Astrocyte of the cerebellum (primary cell): ENCODE measurements at regions not wholly inside any gene's neighbourhood (a gene's known extent, or its start where the extent isn't known, plus 50 kb on each side); places are given as distances from the start of the nearest gene placed in this dataset.

Experiments used
- DNase-seq: peaks from one replicate; pipeline ENCODE4 v3.0.0-alpha.2; 2011; ENCODE audit warnings: low read depth
- H3K4me3 ChIP-seq: 2 replicates; pipeline ENCODE4 v1.5.1; 2011; ENCODE audit warnings: mild to moderate bottlenecking, low read depth, low read length, moderate library complexity
- in situ Hi-C: cut with HindIII; loops from 2 replicates; pipeline ENCODE4 v1.10.0; 2017; ENCODE audit warnings: low sequenced_read_pairs
- TF ChIP-seq, protein P1 (sequence below): IDR thresholded peaks from 2 replicates; pipeline ENCODE4 v1.5.1; 2012; ENCODE audit warnings: low read length, low read depth, moderate library complexity, mild to moderate bottlenecking; ENCODE audit errors: missing control alignments

DNA sequence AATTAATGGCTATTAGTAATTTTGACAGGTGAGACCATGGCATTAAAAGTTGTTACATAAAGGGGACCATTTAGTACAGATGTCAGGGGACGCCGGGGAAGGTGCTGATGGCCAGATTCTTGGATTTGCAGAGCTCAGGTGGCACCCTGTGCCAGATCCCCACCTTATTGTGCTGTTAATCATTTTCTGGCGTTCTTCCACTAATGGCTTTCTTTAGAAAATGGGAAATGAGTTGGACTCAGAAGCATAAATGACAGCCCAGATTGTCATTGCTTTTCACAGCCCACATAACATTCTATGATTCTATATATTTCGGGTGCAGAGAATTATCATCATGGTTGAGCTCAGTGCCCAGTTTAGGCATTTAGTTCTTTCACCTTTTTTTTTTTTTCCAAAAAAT is 257.2 kb upstream of the TCF4 start:
- in situ Hi-C loops: no loop called here
- no peak for DNase-seq
- TF ChIP-seq, protein P1, sequence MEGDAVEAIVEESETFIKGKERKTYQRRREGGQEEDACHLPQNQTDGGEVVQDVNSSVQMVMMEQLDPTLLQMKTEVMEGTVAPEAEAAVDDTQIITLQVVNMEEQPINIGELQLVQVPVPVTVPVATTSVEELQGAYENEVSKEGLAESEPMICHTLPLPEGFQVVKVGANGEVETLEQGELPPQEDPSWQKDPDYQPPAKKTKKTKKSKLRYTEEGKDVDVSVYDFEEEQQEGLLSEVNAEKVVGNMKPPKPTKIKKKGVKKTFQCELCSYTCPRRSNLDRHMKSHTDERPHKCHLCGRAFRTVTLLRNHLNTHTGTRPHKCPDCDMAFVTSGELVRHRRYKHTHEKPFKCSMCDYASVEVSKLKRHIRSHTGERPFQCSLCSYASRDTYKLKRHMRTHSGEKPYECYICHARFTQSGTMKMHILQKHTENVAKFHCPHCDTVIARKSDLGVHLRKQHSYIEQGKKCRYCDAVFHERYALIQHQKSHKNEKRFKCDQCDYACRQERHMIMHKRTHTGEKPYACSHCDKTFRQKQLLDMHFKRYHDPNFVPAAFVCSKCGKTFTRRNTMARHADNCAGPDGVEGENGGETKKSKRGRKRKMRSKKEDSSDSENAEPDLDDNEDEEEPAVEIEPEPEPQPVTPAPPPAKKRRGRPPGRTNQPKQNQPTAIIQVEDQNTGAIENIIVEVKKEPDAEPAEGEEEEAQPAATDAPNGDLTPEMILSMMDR: no peak
- no peak overlapping the region for H3K4me3 ChIP-seq

DNA sequence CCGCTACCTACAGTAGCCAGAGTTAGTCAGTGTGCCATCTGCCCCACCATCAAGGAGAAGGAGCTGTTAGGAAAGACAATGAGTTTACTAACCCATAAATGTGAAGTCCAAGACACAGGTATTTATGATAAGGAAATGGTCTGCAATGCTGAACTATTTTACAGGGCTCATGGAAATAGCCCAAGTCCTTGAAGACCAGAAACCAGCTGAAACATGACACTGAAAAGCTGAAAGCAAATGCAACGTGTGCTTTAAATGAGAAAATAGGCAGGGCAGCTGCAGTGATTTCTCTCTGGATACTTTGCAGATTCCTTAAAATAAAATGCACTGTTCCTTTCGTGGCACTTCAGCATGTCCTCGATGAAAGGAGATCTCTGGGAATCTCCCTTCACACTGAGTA is 256.4 kb upstream of the TCF4 start:
- in situ Hi-C loops: no loop called here
- TF ChIP-seq, protein P1: no peak
- no peak overlapping the region for H3K4me3 ChIP-seq
- DNase-seq: no peak

DNA sequence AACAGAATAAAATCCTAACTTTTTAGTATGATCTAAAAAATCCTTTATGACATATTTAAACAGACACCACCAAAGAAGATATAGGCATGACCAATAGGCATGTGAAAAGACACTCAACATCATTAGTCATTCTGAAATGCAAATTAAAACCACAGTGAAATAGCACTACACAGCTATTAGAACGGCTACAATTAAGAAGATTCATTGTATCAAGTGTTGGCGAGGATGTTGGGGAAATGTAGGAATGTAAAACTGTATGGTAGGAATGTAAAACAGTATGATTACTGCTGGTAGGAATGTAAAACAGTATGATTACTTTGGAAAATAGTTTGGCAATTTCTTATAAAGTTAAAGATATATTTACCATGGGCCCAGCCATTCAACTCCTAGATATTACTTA is 253.3 kb upstream of the TCF4 start:
- in situ Hi-C loops: no loop called here
- H3K4me3 ChIP-seq: no peak overlapping the region
- TF ChIP-seq, protein P1: no peak
- DNase-seq: no peak

- no peak overlapping the region for H3K4me3 ChIP-seq
- TF ChIP-seq, protein P1: no peak
- DNase-seq: no peak
- in situ Hi-C loops: no loop called here
Observed at GRCh38 chr18:55840601-55841170, 252.7 kb upstream of the TCF4 start.

DNA sequence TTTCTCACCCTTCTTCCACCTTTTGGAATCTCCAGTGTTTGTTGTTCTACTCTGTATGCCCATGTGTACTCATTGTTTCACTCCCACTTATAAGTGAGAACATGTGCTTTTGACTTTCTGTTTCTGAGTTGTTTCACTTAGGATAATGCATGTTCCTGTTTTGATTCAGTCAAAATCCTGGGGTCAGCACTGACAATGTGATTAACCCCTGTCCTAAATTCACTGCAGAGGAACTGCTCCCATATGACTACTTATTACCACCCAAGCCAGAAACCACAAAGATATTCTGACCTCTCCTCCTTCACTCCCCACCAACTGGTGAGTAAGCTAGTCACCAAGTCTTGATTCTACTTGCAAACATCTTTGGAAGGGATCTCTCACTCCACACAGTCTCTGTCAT is 251.4 kb upstream of the TCF4 start:
- in situ Hi-C loops: no loop called here
- DNase-seq: peak; percentile 28
- H3K4me3 ChIP-seq: no peak overlapping the region
- TF ChIP-seq, protein P1: no peak

GRCh38 chr18:55838841-55839240 is 250.8 kb upstream of the TCF4 start:
- in situ Hi-C loops: no loop called here
- H3K4me3 ChIP-seq: no peak overlapping the region
- no peak for DNase-seq
- TF ChIP-seq, protein P1: no peak

DNA sequence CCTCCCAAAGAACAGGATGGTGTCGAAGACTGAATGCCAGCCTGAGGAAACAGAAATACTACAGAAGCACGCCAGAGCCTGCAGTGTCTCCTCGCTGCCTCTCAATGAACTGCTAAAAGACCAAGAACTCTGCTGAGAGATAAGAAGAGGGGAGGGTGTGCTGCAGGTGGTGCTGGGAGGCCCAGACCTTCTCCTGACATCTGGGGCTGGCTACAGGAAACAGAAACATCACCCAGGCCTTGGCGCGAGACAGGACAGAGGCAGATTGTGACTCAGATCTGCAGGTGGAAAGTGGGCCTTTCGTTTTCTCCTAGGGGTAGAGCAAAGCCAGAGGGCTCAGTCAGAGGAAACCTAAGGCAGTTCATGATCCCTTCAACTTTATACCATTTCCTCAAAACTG is 250.3 kb upstream of the TCF4 start:
- no peak for DNase-seq
- TF ChIP-seq, protein P1: no peak
- H3K4me3 ChIP-seq: no peak overlapping the region
- in situ Hi-C loops: no loop called here
